ELF-1 (cell line): ENCODE measurements at regions not wholly inside any gene's neighbourhood (a gene's known extent, or its start where the extent isn't known, plus 50 kb on each side); places are given as distances from the start of the nearest gene placed in this dataset.
A peak's percentile ranks its signal among the peaks of the same experiment; 100 is the strongest.
"Not testable (repeated sequence)": the region's sequence is repeated elsewhere in the genome, so short reads cannot be mapped to it uniquely, and the experiment has no call there.

Experiments
- DNase-seq: peaks from one replicate; pipeline ENCODE4 v3.0.0-alpha.2; 2016; ENCODE audit warnings: low read depth, low spot score

DNA sequence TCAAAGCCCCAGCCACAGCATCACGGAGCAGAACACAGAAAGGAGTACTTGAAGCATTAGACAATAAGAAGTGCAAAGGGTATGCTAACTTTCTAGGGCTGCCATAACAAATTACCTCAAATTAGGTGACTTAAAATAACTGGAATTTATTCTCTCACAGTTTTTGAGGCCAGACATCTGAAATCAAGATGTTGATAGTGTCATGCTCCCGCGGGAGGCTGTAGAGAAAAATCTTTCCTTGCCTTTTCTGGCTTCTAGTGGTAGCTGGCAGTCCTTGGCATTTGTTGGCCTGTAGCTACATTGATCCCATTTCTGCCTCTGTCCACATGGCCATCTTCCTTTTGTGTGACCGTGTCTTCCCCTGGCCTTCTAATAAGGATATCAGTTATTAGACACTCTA lies 51.9 kb upstream of the SPDL1 start:
- DNase-seq, result no peak

DNA sequence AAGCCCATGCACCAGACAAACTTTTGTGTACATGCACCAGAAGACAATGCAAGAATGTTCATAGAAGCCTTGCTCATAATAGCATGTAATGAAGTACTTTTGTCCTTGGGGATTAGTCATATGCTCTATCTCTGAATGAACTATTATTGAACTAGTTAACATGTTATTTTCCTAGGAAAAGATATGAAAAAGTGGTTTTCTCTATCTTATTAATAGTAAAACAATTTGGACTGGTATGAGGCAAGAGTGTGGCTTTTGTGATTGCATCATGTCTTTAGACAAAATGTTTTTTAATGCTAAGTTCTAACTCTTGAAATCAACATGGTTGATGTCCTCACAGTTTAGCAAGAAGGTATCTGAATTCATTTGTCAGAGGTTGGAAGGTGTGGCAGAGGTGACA lies 55.7 kb upstream of the SPDL1 start:
- no peak for DNase-seq

DNA sequence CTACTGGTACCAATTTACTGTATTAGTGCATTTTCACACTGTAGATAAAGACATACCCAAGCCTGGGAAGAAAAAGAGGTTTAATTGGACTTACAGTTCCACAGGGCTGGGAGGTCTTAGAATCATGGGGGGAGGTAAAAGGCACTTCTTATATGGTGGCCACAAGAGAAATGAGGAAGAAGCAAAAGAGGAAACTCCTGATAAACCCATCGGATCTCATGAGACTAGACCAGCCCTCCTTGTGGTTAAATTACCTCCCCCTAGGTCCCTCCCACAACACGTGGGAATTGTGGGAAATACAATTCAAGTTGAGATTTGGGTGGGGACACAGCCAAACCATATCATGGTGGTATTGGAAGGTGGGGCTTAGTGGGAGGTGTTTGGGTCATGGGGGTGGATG lies 56.5 kb upstream of the SPDL1 start:
- DNase-seq, result no peak

DNA sequence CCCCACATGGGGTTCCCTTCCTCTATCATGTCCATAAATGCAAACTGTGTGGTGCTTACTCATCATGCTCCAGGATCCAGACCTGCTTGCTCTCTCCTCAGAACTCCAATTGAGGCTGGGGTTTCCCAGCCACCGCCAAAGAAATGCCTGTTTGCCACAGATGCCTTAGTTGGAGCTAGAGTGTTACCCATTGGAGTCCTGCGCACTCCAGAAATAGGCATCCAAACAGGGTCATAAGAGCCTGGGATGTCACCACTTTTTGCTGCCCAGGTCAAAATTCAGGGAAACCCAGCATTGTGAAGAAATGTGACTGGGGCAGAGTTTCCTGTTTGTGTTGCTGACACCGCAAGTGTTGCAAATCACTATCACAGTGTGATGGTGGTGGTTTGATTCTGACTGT lies 60.7 kb upstream of the SPDL1 start:
- DNase-seq, result no peak

DNA sequence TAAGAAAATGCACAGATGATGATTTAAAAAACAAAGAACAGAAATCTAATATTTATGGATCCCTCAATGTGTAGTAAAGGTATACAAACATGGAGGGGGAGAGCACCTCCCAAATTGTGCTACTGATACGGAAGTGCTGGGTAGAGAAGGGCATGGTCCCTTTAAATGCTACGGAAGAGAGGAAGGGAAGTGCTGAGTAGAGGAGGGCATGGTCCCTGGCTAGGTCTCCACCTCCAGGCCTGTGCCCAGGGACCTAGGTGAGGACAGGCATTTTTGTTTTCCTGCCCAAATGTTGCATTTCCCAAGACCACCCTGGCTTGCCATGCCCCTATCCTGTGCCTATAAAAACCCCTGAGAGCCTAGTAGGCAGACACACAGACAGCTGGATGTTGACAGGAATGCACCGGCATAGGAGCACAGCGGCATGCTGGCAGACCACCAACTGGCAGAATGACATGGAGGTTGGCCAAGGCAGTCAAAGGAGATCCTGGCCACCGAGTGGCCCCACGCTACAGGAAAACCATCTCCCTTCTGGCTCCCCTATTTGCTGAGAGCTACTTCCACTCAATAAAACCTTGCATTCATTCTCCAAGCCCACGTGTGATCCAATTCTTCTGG lies 62.1 kb upstream of the SPDL1 start:
- DNase-seq, result no peak

DNA sequence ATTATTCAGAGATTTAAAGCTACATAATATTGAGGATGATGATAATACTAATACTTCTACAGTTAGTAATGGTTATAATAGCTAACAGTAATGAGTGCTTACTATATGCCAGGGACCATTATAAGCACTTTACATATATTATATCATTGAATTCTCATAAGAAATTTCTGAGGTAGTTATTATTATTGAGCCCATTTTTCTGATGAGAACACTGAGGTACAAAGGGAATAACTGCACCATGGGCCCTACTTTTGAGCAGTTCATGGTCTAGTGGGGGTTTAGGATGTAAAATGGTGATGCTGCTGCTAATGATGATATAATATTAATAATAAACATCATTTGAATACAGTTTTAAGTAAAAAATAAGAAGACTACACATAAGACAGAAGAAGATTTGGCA lies 64.2 kb upstream of the SPDL1 start:
- DNase-seq, result no peak

DNA sequence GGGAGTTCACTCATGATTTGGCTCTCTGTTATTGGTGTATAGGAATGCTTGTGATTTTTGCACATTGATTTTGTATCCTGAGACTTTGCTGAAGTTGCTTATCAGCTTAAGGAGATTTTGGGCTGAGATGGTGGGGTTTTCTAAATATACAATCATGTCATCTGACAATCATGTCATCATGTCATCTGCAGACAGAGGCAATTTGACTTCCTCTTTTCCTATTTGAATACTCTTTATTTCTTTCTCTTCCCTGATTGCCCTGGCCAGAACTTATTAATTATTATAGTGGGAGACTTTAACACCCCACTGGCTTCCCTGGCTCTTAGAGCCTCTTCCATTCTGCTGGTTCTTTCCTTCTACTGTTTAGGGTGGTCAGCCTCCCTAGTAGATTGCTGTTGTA lies 64.8 kb upstream of the SPDL1 start:
- DNase-seq, result not testable (repeated sequence)

DNA sequence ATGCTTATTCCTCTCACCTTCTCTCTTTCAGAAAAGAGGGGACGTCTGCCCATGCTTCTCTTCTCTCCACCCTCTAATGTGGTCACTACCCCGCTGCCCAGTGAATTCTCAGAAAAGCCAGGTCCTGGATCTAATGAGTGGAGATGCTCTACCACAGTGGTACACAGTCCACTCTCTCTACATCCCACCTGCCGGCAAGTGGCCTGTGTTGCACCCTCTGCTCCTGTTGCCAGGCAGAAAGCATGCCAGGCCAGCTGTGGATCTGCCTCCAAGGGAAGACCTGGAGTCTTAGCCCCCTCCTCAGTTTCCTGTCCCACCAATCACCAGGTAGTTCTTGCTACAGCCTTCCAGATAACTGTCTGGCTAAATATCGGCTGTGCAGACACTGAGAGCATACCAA lies 71.2 kb upstream of the SPDL1 start:
- no peak for DNase-seq

DNA sequence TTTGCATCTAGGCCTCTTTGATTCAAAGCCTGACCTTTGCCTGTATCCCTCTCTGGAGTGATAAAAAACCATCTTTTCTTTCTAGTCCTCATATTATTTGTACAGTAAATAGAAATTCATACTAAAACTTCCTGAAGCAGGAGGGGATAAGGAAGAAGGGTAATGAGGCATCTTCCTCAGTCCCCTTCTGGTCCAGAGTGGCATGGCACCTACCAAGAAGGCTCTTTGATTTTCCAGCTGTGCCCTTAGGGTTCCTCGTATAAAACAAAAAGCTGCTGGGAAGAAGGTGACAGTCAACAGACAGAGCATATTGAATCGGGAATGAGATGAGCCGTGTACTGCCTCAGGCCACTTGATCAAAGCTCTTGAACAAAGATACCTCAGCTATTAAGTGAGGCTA lies 71.9 kb upstream of the SPDL1 start:
- peak; percentile 70 for DNase-seq

DNA sequence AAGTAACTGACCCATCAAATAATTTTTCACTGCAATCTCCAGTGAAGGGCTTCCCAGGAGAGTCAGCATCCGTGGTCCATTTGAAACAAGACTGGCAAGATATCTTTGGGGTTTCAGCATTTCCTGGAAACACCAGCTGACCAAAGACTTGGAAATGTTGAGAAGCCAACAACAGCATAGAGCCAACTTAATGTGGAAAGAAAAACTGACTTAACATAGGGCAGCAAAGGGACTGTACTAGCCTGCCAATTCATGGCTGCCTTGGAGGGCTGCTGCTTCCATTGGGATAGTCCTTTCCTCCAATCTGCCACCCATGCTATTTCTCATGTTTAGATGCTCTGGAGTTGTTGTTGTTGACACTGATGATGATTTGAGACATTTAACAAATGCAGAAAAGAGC lies 76.5 kb upstream of the SPDL1 start:
- DNase-seq, result no peak

DNA sequence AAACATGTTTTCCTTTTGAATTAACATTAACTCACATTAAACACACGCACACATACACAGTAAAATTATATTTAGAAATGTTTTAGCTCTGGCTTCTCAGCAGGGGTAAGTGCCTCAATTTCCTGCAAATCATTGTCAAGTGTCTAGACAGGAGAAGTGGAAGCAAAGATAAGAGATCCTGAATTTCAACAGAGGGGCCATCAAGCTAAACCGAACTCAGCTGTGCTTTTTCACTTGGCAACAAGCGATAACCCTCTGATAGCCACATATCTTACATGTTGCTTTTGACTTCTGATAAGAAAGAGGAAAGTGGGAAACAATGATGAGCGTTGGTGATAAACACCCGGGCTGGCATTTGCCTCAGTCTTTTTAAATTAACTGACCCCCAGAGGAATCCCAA lies 79.7 kb upstream of the SPDL1 start:
- DNase-seq, result no peak

DNA sequence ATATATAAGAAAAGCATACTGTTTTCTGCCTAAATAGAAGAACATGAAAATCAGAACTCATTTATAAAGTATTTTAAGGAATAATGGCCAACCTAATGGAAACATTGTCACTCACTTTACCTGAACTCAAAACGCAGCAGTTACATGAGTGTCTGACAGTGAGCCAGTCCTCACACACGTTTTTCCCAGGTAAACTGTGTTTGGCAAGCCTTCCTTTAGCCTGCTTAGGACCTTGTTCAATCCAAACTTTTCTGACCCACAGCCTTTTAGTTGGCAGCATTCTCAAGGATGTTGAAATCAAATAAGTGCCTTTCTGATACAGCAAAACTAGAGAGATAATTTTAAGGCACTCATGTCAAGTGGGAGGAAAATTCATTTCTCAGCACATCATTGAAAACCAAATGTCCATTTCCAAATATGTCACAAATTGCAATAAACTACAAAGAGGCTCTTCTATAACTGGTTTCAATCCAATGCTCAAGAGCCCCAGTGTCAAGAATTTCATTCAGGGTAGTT lies 83.5 kb upstream of the SPDL1 start:
- DNase-seq, result no peak

DNA sequence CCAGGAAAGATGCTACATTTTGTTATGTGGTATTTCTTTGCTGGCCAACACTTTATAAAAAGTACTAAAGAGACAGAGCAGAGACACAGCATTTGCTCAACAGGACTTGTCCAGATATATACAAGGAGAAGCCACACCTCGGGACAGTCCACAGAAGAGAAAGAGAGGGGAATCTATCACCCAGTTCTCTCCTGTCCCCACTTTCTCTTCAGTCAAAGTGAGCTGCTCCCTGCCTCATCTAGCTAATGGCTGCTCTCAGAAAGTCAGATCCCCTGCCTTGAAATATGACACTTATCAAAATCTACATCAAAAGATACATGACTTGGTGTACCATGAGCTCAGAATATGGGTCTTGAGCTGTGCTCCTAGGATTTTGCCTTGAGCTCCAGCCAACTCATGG lies 86.7 kb upstream of the SPDL1 start:
- no peak for DNase-seq

DNA sequence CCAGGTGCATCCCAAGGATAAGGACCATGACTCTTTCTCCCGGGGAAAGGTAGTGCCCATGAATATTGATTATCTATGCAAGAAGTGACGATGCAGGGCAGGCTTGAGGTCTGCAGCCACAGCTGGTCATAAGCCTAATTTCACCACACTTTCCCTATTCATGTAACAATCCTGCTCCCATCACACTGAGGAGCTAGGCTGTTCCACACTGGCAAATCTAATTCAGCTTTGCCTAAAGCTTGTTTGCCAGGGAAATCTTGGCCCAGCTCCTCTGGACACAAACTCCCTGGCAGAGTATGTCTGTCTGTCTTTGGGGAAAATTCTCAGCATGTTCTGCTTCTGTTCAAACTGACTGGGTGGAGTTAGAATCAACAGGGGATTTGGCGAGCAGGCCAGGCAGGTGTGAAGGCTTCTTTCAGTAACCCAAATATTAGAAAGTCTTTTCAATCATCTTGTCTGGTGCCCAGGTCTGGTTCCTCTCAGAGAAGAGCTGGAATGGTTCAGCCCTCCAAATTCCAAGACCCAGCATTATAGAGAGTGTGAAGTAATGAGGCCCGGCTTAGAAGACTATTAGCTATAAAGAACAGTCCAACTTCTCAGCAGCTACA lies 88.5 kb upstream of the SPDL1 start:
- peak; percentile 9 for DNase-seq

DNA sequence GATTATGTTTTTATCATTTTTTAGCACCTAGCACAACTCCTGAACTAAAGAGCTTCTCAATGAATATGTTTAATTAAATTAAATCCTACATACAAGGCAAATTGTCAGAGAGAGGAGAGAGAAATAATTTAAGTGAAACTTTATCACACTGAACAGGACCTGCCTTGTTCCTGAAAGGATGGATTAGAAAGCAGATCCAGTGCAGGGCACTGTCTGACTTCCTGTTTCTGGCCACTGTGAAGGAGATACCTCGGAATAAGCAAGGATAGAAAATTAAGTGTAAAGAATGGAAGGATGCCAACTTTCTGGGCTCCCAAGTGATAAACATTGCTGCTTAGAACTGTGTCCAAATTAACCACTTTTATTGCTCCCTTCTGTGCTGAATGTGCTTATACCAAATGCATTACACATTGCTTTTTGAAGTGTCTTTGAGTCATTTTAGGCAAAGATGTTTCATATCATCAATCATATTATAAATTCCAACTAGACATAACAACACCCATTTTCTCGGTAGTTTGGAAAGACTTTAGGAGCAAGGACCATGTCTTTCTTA lies 89.1 kb upstream of the SPDL1 start:
- DNase-seq, result no peak

DNA sequence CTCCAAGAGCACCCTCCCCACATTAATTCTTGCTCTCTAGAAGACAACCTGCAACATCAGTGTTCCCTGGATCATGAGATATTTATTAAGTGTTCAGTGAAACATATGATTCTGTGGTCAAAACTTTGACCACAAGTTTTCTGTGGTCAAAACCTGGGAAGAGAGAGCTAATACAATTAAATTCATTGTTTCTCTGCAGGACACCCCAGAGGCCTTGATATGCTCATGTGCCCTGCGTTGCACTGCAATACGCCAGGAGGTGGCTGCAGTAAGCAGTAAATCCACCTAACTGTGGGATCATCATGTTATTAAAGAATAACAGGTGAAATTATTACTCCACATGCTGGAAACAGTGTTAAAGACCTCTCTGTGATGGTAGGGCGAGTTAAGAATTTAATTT lies 109.3 kb upstream of the SPDL1 start:
- no peak for DNase-seq

DNA sequence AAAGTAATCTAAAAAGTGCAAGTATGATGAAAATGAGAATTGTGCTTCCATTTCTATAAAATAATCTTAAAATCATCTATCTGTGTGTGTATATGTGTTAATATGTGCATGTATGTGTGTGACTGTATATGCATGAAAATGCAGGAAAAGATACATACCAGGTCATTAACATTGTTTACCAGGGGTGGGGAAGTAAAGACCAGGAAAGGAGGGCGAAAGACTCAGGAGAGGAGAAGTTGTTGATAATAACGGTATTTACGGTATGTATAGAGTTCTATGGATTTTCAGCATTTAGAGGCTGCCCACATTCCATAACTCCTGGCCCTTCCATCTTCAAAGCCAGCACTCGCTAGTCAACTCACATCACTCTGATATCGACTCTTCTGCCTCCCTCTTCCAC lies 111.0 kb upstream of the SPDL1 start:
- DNase-seq, result no peak

DNA sequence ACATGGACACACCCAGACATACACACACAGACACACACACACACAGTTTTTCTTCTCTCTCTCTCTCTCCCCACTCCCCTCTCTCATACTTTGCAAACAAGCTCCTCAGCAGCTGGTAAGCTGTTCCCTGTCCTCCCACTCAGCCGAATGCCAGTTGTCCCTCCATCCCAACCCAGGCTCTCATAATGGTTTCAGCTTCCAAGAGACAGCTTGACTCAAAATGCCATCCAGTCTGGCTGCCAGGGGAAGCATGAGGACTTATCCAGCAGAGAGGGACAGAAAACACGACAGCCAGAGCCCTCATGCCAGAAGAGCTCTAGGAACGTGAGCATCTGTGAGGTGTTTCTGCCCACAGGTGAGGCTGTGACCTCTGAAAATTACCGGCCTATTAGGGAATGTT lies 112.6 kb upstream of the SPDL1 start:
- DNase-seq, result no peak

DNA sequence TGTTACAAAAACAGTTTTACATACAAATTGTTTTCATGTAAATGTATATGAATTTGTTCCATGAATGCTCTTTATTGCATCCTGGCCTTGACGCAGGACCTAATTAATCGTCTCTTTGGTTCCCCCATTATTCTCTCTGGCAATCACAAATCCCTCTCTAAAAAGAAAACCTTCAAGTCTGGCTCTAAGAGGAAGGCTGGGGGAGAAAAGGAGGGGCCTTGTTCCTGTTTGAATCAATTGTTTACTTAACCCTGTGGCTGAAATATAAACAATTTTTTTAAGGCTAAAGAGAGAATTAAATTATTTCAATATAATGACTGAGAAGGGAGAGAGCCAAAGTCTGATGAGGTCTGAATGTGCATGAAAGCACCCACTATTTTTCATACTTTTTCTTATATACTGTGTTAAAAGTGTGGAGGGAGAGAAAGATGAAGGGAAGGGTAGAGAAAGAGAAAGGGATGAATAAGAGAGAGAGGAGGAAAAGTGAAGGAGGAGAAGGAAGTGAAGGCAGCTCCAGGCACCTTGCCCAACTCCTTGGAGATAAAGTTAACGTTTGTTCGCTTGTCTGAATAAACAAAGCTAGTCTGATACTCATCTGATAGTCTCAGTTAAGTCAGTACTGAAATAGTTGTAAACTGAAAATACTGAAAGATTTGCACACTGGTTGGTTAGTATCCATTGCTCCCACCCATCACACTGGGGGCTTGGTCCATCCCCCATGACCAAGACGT lies 116.4 kb upstream of the SPDL1 start:
- DNase-seq, result no peak

DNA sequence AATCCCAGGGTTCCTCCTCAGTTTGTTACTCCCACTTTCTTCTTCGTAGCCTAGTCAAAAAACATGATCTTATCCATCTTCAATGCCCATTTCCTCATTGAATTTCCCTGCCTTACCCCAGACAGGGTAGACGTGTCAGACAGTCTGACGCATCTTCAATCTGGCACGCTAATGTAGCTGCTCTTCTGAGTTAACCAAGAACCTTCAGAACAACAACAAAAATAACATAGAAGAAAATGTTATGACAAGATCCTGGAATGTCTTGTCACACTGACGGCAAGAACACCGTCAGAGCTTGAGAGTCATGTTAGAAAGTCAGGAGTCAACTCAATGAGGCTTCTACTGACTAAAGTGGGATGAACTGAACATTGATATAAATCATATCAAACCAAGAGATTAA lies 122.7 kb upstream of the SPDL1 start:
- no peak for DNase-seq

DNA sequence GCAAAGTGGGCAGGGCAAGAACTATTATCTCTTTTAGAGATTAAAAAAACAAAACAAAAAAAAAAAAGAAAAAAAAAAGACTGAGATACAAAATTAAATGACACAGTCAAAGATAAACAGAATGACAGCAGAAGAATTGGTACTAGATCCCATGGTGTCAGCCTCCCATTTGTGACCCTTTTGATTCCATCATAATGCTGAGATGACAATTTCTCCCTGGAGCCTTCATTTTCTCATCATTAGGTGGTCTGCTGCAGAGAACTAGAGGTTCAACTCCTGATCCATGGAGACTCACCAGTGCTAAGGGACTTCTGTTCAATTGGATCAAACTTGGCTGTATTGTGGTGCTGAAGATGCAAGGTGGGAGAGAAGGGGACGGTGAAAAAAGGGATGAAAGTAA lies 123.5 kb upstream of the SPDL1 start:
- DNase-seq, result no peak

DNA sequence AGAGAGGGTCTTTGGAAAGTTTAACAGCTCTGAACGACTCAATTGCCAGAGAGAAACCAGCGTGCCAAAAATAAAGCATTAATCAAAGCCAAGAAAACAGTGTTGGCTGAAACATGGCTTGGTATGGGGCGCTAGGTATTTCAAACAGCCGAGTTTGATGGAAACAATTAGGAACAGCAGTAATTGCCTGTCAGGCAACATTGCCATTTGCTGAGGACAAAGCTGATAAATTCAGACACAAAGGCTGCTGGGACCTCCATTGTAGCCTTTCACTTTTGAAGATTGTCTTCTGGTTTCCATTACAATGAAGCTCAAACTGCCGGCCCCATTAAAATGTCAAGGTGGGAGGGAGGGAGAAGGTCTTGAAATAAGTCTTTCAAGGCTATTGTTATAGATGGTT lies 125.4 kb upstream of the SPDL1 start:
- DNase-seq, result peak; percentile 52

DNA sequence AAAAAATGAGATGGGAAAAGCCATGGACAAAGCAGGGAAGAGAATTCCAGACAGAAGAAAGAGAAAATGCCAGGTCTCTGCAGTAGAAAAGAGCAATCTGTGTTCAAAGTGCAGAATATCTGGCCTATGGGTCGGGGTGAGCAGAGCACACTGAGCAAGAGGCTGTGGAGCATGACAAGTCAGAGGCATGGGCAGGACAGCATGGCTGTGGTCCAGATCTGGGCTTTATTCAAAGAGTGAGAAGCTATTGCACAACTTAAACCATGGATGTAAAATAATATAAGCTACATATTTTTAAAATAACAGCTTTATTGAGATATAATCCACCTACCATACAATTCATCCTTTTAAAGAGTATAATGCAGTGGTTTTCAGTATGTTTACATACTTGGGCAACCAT lies 133.1 kb upstream of the SPDL1 start:
- DNase-seq, result no peak
